GM23338 (cell line): ENCODE measurements at regions not wholly inside any gene's neighbourhood (a gene's known extent, or its start where the extent isn't known, plus 50 kb on each side); places are given as distances from the start of the nearest gene placed in this dataset.

ENCODE experiments used
- CREB1 ChIP-seq: fragments of 250-450 bp; sonication (Bioruptor Pico); IDR thresholded peaks from 2 replicates; pipeline ENCODE4 v1.5.0; 2020; ENCODE audit warnings: low read depth, mild to moderate bottlenecking, moderate library complexity
- EZH2 ChIP-seq: fragments of 200-600 bp; sonication (generic); IDR thresholded peaks from one replicate; pipeline ENCODE4 v1.8.0; 2017; ENCODE audit warnings: antibody characterized with exemption, mild to moderate bottlenecking, low read depth; ENCODE audit not compliant: unreplicated experiment
- POLR2AphosphoS5 ChIP-seq: IDR thresholded peaks from 2 replicates; pipeline ENCODE4 v1.6.1; 2016; ENCODE audit warnings: antibody characterized with exemption, low read depth
- TF ChIP-seq, protein P1 (sequence below): IDR thresholded peaks from one replicate; pipeline ENCODE4 v1.6.1; 2018; ENCODE audit warnings: antibody characterized with exemption; ENCODE audit not compliant: unreplicated experiment
- TF ChIP-seq, protein P2 (sequence below), 2 experiments: fragments of 200-600 bp in 1 of 2; sonication (generic) in 1 of 2; conservative IDR thresholded peaks; 2 replicates each; pipeline versions ENCODE4 v1.5.1 to v1.6.1; 2016 to 2017; ENCODE audit warnings: antibody characterized with exemption in 2 of 2, low read depth in 2 of 2, mild to moderate bottlenecking in 2 of 2, moderate library complexity in 1 of 2
- TF ChIP-seq, protein P3 (sequence below): IDR thresholded peaks from 2 replicates; pipeline ENCODE4 v1.6.1; 2016; ENCODE audit warnings: antibody characterized with exemption

DNA sequence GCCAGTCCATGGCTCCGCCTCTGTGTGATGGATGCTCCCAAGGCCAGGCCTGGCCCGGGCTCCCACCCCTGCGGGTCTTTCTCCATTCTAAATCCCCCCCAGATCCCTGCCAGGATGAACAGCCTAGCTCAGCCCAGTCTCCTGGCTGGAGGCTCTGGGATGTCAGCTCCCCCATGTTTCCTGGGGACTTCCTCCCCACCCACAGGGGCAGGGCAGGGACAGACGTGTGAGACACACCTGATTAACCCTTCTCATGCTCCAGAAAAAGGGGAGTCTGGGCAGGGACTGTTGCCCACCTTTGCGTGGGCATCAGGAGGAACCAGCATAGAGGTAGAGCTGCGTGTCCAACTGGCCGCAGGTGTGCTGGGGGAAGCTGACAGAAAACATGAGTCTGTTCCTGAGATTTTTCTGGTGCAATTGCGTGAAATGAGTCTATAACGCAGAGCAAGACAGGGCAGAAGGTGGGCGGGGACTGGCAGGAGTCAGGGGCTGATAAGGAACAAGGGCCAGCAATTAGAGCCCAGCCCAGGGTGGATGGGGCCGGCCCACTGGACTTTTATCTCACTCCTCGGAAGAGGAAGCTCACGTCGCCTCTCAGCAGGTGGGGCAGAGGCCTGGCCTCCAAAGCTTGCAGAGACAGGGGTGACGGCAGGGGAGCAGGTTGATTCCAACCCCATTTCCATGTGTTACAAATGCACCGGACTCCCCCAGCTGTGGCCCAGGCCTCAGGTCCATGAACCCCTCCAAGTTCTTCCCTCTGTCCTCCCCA, 238.2 kb downstream of the RBFOX3 start:
- TF ChIP-seq, protein P1, sequence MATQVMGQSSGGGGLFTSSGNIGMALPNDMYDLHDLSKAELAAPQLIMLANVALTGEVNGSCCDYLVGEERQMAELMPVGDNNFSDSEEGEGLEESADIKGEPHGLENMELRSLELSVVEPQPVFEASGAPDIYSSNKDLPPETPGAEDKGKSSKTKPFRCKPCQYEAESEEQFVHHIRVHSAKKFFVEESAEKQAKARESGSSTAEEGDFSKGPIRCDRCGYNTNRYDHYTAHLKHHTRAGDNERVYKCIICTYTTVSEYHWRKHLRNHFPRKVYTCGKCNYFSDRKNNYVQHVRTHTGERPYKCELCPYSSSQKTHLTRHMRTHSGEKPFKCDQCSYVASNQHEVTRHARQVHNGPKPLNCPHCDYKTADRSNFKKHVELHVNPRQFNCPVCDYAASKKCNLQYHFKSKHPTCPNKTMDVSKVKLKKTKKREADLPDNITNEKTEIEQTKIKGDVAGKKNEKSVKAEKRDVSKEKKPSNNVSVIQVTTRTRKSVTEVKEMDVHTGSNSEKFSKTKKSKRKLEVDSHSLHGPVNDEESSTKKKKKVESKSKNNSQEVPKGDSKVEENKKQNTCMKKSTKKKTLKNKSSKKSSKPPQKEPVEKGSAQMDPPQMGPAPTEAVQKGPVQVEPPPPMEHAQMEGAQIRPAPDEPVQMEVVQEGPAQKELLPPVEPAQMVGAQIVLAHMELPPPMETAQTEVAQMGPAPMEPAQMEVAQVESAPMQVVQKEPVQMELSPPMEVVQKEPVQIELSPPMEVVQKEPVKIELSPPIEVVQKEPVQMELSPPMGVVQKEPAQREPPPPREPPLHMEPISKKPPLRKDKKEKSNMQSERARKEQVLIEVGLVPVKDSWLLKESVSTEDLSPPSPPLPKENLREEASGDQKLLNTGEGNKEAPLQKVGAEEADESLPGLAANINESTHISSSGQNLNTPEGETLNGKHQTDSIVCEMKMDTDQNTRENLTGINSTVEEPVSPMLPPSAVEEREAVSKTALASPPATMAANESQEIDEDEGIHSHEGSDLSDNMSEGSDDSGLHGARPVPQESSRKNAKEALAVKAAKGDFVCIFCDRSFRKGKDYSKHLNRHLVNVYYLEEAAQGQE = no peak
- TF ChIP-seq CREB1 (CRISPR knock-in tag) (no peak), EZH2 (no peak), POLR2AphosphoS5 (no peak)
- TF ChIP-seq, protein P2, sequence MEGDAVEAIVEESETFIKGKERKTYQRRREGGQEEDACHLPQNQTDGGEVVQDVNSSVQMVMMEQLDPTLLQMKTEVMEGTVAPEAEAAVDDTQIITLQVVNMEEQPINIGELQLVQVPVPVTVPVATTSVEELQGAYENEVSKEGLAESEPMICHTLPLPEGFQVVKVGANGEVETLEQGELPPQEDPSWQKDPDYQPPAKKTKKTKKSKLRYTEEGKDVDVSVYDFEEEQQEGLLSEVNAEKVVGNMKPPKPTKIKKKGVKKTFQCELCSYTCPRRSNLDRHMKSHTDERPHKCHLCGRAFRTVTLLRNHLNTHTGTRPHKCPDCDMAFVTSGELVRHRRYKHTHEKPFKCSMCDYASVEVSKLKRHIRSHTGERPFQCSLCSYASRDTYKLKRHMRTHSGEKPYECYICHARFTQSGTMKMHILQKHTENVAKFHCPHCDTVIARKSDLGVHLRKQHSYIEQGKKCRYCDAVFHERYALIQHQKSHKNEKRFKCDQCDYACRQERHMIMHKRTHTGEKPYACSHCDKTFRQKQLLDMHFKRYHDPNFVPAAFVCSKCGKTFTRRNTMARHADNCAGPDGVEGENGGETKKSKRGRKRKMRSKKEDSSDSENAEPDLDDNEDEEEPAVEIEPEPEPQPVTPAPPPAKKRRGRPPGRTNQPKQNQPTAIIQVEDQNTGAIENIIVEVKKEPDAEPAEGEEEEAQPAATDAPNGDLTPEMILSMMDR (conservative IDR thresholded peaks at IDR 0.05; ENCODE audit: low read depth in 2 of 2) = no peak
- TF ChIP-seq, protein P3, sequence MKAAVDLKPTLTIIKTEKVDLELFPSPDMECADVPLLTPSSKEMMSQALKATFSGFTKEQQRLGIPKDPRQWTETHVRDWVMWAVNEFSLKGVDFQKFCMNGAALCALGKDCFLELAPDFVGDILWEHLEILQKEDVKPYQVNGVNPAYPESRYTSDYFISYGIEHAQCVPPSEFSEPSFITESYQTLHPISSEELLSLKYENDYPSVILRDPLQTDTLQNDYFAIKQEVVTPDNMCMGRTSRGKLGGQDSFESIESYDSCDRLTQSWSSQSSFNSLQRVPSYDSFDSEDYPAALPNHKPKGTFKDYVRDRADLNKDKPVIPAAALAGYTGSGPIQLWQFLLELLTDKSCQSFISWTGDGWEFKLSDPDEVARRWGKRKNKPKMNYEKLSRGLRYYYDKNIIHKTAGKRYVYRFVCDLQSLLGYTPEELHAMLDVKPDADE = no peak
